ENCODE measurements at regions not wholly inside any gene's neighbourhood (a gene's known extent, or its start where the extent isn't known, plus 50 kb on each side); places are given as distances from the start of the nearest gene placed in this dataset.

- TF ChIP-seq, protein P1, sequence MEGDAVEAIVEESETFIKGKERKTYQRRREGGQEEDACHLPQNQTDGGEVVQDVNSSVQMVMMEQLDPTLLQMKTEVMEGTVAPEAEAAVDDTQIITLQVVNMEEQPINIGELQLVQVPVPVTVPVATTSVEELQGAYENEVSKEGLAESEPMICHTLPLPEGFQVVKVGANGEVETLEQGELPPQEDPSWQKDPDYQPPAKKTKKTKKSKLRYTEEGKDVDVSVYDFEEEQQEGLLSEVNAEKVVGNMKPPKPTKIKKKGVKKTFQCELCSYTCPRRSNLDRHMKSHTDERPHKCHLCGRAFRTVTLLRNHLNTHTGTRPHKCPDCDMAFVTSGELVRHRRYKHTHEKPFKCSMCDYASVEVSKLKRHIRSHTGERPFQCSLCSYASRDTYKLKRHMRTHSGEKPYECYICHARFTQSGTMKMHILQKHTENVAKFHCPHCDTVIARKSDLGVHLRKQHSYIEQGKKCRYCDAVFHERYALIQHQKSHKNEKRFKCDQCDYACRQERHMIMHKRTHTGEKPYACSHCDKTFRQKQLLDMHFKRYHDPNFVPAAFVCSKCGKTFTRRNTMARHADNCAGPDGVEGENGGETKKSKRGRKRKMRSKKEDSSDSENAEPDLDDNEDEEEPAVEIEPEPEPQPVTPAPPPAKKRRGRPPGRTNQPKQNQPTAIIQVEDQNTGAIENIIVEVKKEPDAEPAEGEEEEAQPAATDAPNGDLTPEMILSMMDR (IDR thresholded peaks at IDR 0.05; ENCODE audit: low read depth, low read length), result no peak
- DNase-seq (ENCODE audit: low read depth in 2 of 2), result no peak
- H3K4me3 ChIP-seq (replicated peaks in 1 of 2; ENCODE audit: low read depth in 2 of 2, low read length in 2 of 2), result no peak overlapping the region
These were observed 72.7 kb upstream of the TSPAN8 start for GRCh38 chr12:71230542-71230941.

DNA sequence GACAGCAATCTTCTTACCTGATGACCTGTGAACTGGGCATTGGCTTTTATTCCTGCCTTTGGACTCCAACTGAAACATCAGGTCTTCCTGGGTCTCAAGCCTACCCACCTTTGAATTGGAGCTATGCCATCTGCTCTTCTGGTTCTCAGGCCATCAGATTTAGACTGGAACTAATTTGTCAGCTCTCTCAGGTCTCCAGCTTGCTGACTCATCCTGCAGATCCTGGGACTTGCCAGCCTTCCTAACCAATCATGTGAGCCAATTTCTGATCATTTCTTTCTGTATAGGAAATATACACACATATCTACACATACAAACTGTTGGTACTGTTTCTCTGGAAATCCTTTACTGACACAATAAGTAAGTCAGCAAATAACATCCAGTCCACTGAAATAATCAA, 65.3 kb upstream of the TSPAN8 start:
- TF ChIP-seq, protein P1 (IDR thresholded peaks at IDR 0.05; ENCODE audit: low read depth, low read length), result no peak
- DNase-seq (ENCODE audit: low read depth in 2 of 2), result peak in 1 of 2 donors; percentile 6

GRCh38 chr12:71222436-71222835, 64.6 kb upstream of the TSPAN8 start:
- H3K4me3 ChIP-seq (replicated peaks in 1 of 2; ENCODE audit: low read depth in 2 of 2, low read length in 2 of 2), result no peak overlapping the region
- DNase-seq (ENCODE audit: low read depth in 2 of 2), result no peak
- TF ChIP-seq, protein P1 (IDR thresholded peaks at IDR 0.05; ENCODE audit: low read depth, low read length), result no peak

More for the DNA sequence above, 65.3 kb upstream of the TSPAN8 start:
- H3K4me3 ChIP-seq (replicated peaks in 1 of 2; ENCODE audit: low read depth in 2 of 2, low read length in 2 of 2), result no peak overlapping the region

GRCh38 chr12:71220260-71220659, 62.5 kb upstream of the TSPAN8 start:
- TF ChIP-seq, protein P1 (IDR thresholded peaks at IDR 0.05; ENCODE audit: low read depth, low read length), result no peak
- DNase-seq (ENCODE audit: low read depth in 2 of 2), result no peak
- H3K4me3 ChIP-seq (replicated peaks in 1 of 2; ENCODE audit: low read depth in 2 of 2, low read length in 2 of 2), result no peak overlapping the region

GRCh38 chr12:71219224-71219623, 61.4 kb upstream of the TSPAN8 start:
- no peak for DNase-seq (ENCODE audit: low read depth in 2 of 2)

GRCh38 chr12:71218616-71219015, 60.8 kb upstream of the TSPAN8 start:
- no peak overlapping the region for H3K4me3 ChIP-seq (replicated peaks in 1 of 2; ENCODE audit: low read depth in 2 of 2, low read length in 2 of 2)
- TF ChIP-seq, protein P1 (IDR thresholded peaks at IDR 0.05; ENCODE audit: low read depth, low read length), result no peak
- DNase-seq (ENCODE audit: low read depth in 2 of 2), result no peak

More at GRCh38 chr12:71219224-71219623, 61.4 kb upstream of the TSPAN8 start:
- TF ChIP-seq, protein P1 (IDR thresholded peaks at IDR 0.05; ENCODE audit: low read depth, low read length), result no peak
- H3K4me3 ChIP-seq (replicated peaks in 1 of 2; ENCODE audit: low read depth in 2 of 2, low read length in 2 of 2), result no peak overlapping the region
